ENCODE measurements at regions not wholly inside any gene's neighbourhood (a gene's known extent, or its start where the extent isn't known, plus 50 kb on each side); places are given as distances from the start of the nearest gene placed in this dataset.
"Not testable (repeated sequence)": the region's sequence is repeated elsewhere in the genome, so short reads cannot be mapped to it uniquely, and the experiment has no call there.

- Histone ChIP-seq H3K4me3 (ENCODE audit: low read depth, low read length, poor library complexity, severe bottlenecking) (no peak overlapping the region), H3K4me1 (ENCODE audit: insufficient read depth, low read length, severe bottlenecking) (no peaks in the 10 kb centered on the region), H4K20me1 (ENCODE audit: insufficient read depth, low read length) (no peaks in the 10 kb centered on the region), H3K27me3 (ENCODE audit: insufficient read depth, low read length) (no peaks in the 10 kb centered on the region), H3K9me3 (ENCODE audit: low read length) (no peaks in the 10 kb centered on the region), H3K4me2 (ENCODE audit: low read length) (no peak overlapping the region), H3K9me2 (ENCODE audit: low read depth, low read length) (no peaks in the 10 kb centered on the region), H3K36me3 (ENCODE audit: insufficient read depth, low read length) (no peaks in the 10 kb centered on the region), H3F3A (ENCODE audit: insufficient read depth, low read length) (no peaks in the 10 kb centered on the region), H3K27ac (ENCODE audit: low read depth, low read length, poor library complexity, severe bottlenecking) (no peak overlapping the region), H3K9ac (ENCODE audit: low read length) (no peak overlapping the region), H2AFZ (ENCODE audit: low read length) (no peak overlapping the region), H3K79me2 (ENCODE audit: insufficient read depth, low read length) (no peaks in the 10 kb centered on the region)
- TF ChIP-seq CTCF (IDR thresholded peaks at IDR 0.05; ENCODE audit: low read length) (no peak), EZH2 (IDR thresholded peaks at IDR 0.05; ENCODE audit: borderline replicate concordance, low read length) (no peak)
These were observed 105.5 kb upstream of the SLC38A2 start for GRCh38 chr12:46478123-46478522.

- Histone ChIP-seq H4K20me1 (ENCODE audit: insufficient read depth, low read length) (no peaks in the 10 kb centered on the region), H2AFZ (ENCODE audit: low read length) (no peak overlapping the region), H3F3A (ENCODE audit: insufficient read depth, low read length) (no peaks in the 10 kb centered on the region), H3K9me3 (ENCODE audit: low read length) (no peaks in the 10 kb centered on the region), H3K4me3 (ENCODE audit: low read depth, low read length, poor library complexity, severe bottlenecking) (no peak overlapping the region), H3K27ac (ENCODE audit: low read depth, low read length, poor library complexity, severe bottlenecking) (no peak overlapping the region), H3K4me2 (ENCODE audit: low read length) (no peak overlapping the region), H3K36me3 (ENCODE audit: insufficient read depth, low read length) (no peaks in the 10 kb centered on the region), H3K27me3 (ENCODE audit: insufficient read depth, low read length) (no peaks in the 10 kb centered on the region), H3K9ac (ENCODE audit: low read length) (no peak overlapping the region), H3K9me2 (ENCODE audit: low read depth, low read length) (no peaks in the 10 kb centered on the region), H3K79me2 (ENCODE audit: insufficient read depth, low read length) (no peaks in the 10 kb centered on the region), H3K4me1 (ENCODE audit: insufficient read depth, low read length, severe bottlenecking) (no peaks in the 10 kb centered on the region)
- no peak for TF ChIP-seq CTCF (IDR thresholded peaks at IDR 0.05; ENCODE audit: low read length)
- TF ChIP-seq EZH2 (IDR thresholded peaks at IDR 0.05; ENCODE audit: borderline replicate concordance, low read length) = no peak
These were observed 105.0 kb upstream of the SLC38A2 start for GRCh38 chr12:46477541-46477940.

GRCh38 chr12:46475972-46476645 lies 103.5 kb upstream of the SLC38A2 start:
- no peaks in the 10 kb centered on the region for H3K4me1 ChIP-seq (ENCODE audit: insufficient read depth, low read length, severe bottlenecking)

GRCh38 chr12:46474385-46474784 lies 101.8 kb upstream of the SLC38A2 start:
- not testable (repeated sequence) for H3K4me1 ChIP-seq (ENCODE audit: insufficient read depth, low read length, severe bottlenecking); H3K36me3 ChIP-seq (ENCODE audit: insufficient read depth, low read length); H3F3A ChIP-seq (ENCODE audit: insufficient read depth, low read length); H3K9me2 ChIP-seq (ENCODE audit: low read depth, low read length); H3K79me2 ChIP-seq (ENCODE audit: insufficient read depth, low read length); H3K4me2 ChIP-seq (ENCODE audit: low read length); H3K27me3 ChIP-seq (ENCODE audit: insufficient read depth, low read length); H3K9ac ChIP-seq (ENCODE audit: low read length); H3K27ac ChIP-seq (ENCODE audit: low read depth, low read length, poor library complexity, severe bottlenecking); H3K9me3 ChIP-seq (ENCODE audit: low read length); H4K20me1 ChIP-seq (ENCODE audit: insufficient read depth, low read length); H3K4me3 ChIP-seq (ENCODE audit: low read depth, low read length, poor library complexity, severe bottlenecking); H2AFZ ChIP-seq (ENCODE audit: low read length)

More at GRCh38 chr12:46475972-46476645, 103.5 kb upstream of the SLC38A2 start:
- TF ChIP-seq EZH2 (IDR thresholded peaks at IDR 0.05; ENCODE audit: borderline replicate concordance, low read length) (no peak), CTCF (IDR thresholded peaks at IDR 0.05; ENCODE audit: low read length) (no peak)
- no peak overlapping the region for H3K4me3 ChIP-seq (ENCODE audit: low read depth, low read length, poor library complexity, severe bottlenecking)
- H4K20me1 ChIP-seq (ENCODE audit: insufficient read depth, low read length) = no peaks in the 10 kb centered on the region
- H3K27ac ChIP-seq (ENCODE audit: low read depth, low read length, poor library complexity, severe bottlenecking) = no peak overlapping the region
- no peak overlapping the region for H2AFZ ChIP-seq (ENCODE audit: low read length)
- no peak overlapping the region for H3K4me2 ChIP-seq (ENCODE audit: low read length)
- H3K9me3 ChIP-seq (ENCODE audit: low read length) = no peaks in the 10 kb centered on the region
- H3K9me2 ChIP-seq (ENCODE audit: low read depth, low read length) = no peaks in the 10 kb centered on the region
- H3F3A ChIP-seq (ENCODE audit: insufficient read depth, low read length) = no peaks in the 10 kb centered on the region
- H3K79me2 ChIP-seq (ENCODE audit: insufficient read depth, low read length) = no peaks in the 10 kb centered on the region
- H3K27me3 ChIP-seq (ENCODE audit: insufficient read depth, low read length) = no peaks in the 10 kb centered on the region
- no peak overlapping the region for H3K9ac ChIP-seq (ENCODE audit: low read length)
- no peaks in the 10 kb centered on the region for H3K36me3 ChIP-seq (ENCODE audit: insufficient read depth, low read length)
